ENCODE measurements at regions not wholly inside any gene's neighbourhood (a gene's known extent, or its start where the extent isn't known, plus 50 kb on each side); places are given as distances from the start of the nearest gene placed in this dataset.
A peak's percentile ranks its signal among the peaks of the same experiment; 100 is the strongest.

GRCh38 chr1:24990136-24990535, 60.1 kb upstream of the RUNX3 start:
- no peak for FAIRE-seq

GRCh38 chr1:24989082-24989481, 59.0 kb upstream of the RUNX3 start:
- FAIRE-seq (no peak), DNase-seq (ENCODE audit: low spot score) (no peak)

More at GRCh38 chr1:24990136-24990535, 60.1 kb upstream of the RUNX3 start:
- DNase-seq (ENCODE audit: low spot score), result no peak

GRCh38 chr1:24988558-24988912, 58.5 kb upstream of the RUNX3 start:
- no peak for FAIRE-seq
- no peak for DNase-seq (ENCODE audit: low spot score)

- no peak for FAIRE-seq
- no peak for DNase-seq (ENCODE audit: low spot score)
These were observed 57.9 kb upstream of the RUNX3 start for GRCh38 chr1:24987875-24988557.

GRCh38 chr1:24987424-24987823, 57.3 kb upstream of the RUNX3 start:
- DNase-seq (ENCODE audit: low spot score) (no peak), FAIRE-seq (no peak)

- DNase-seq (ENCODE audit: low spot score), result no peak
- FAIRE-seq, result no peak
These were observed 56.4 kb upstream of the RUNX3 start for GRCh38 chr1:24986372-24986965.

GRCh38 chr1:24985737-24986136, 55.7 kb upstream of the RUNX3 start:
- DNase-seq (ENCODE audit: low spot score) (no peak), FAIRE-seq (no peak)

GRCh38 chr1:24984800-24985522, 54.9 kb upstream of the RUNX3 start:
- FAIRE-seq (no peak), DNase-seq (ENCODE audit: low spot score) (no peak)

- FAIRE-seq, result no peak
- DNase-seq (ENCODE audit: low spot score), result no peak
These were observed 54.2 kb upstream of the RUNX3 start for GRCh38 chr1:24984300-24984699.

- no peak for FAIRE-seq
- no peak for DNase-seq (ENCODE audit: low spot score)
These were observed 53.1 kb upstream of the RUNX3 start for GRCh38 chr1:24983006-24983680.

GRCh38 chr1:24981631-24982005, 51.5 kb upstream of the RUNX3 start:
- no peak for FAIRE-seq
- DNase-seq (ENCODE audit: low spot score), result no peak

GRCh38 chr1:24980836-24981630, 51.0 kb upstream of the RUNX3 start:
- no peak for DNase-seq (ENCODE audit: low spot score)
- FAIRE-seq, result peak; percentile 5
